HepG2 (cell line): ENCODE measurements at regions not wholly inside any gene's neighbourhood (a gene's known extent, or its start where the extent isn't known, plus 50 kb on each side); places are given as distances from the start of the nearest gene placed in this dataset.

Source experiments
- CAMTA2 ChIP-seq: sonication (generic); formaldehyde crosslinking; IDR thresholded peaks from 2 replicates; pipeline ENCODE4 v1.4.0; 2020; ENCODE audit warnings: mild to moderate bottlenecking, missing genetic modification reagents, borderline replicate concordance
- KLF13 ChIP-seq: sonication (generic); formaldehyde crosslinking; IDR thresholded peaks from 2 replicates; pipeline ENCODE4 v1.4.0; 2020; ENCODE audit warnings: mild to moderate bottlenecking, missing genetic modification reagents
- REPIN1 ChIP-seq: sonication (generic); formaldehyde crosslinking; IDR thresholded peaks from 2 replicates; pipeline ENCODE4 v1.8.0; 2022; ENCODE audit warnings: missing genetic modification reagents, low read depth, mild to moderate bottlenecking, borderline replicate concordance
- SP5 ChIP-seq: IDR thresholded peaks from 2 replicates; pipeline ENCODE4 v1.6.1; 2016; ENCODE audit warnings: low read depth, borderline replicate concordance
- U2AF1 ChIP-seq: fragments of 200-400 bp; formaldehyde crosslinking; optimal IDR thresholded peaks from 2 replicates; pipeline ENCODE3; 2017; ENCODE audit warnings: mild to moderate bottlenecking, low read depth, low read length
- ZBTB7B ChIP-seq: sonication (generic); formaldehyde crosslinking; IDR thresholded peaks from 2 replicates; pipeline ENCODE4 v1.4.0; 2020; ENCODE audit warnings: missing genetic modification reagents
- ZNF136 ChIP-seq: sonication (generic); formaldehyde crosslinking; IDR thresholded peaks from 2 replicates; pipeline ENCODE4 v1.8.1; 2022; ENCODE audit warnings: low read depth, mild to moderate bottlenecking, moderate library complexity, missing genetic modification reagents
- ZNF225 ChIP-seq: sonication (generic); formaldehyde crosslinking; IDR thresholded peaks from 2 replicates; pipeline ENCODE4 v1.4.0; 2020; ENCODE audit warnings: mild to moderate bottlenecking, missing genetic modification reagents
- ZNF264 ChIP-seq: sonication (generic); formaldehyde crosslinking; IDR thresholded peaks from 2 replicates; pipeline ENCODE4 v1.4.0; 2020; ENCODE audit warnings: missing genetic modification reagents
- ZNF430 ChIP-seq: sonication (generic); formaldehyde crosslinking; IDR thresholded peaks from 2 replicates; pipeline ENCODE4 v1.9.0; 2021; ENCODE audit warnings: mild to moderate bottlenecking, missing genetic modification reagents
- ZNF549 ChIP-seq: sonication (generic); formaldehyde crosslinking; IDR thresholded peaks from 2 replicates; pipeline ENCODE4 v1.5.0; 2020; ENCODE audit warnings: missing genetic modification reagents
- ZSCAN12 ChIP-seq: sonication (generic); formaldehyde crosslinking; IDR thresholded peaks from 2 replicates; pipeline ENCODE4 v1.9.0; 2021; ENCODE audit warnings: mild to moderate bottlenecking, missing genetic modification reagents
- ZSCAN31 ChIP-seq: sonication (generic); formaldehyde crosslinking; IDR thresholded peaks from 2 replicates; pipeline ENCODE4 v1.5.0; 2020; ENCODE audit warnings: low read depth, mild to moderate bottlenecking, missing genetic modification reagents
- TF ChIP-seq, protein P1 (sequence below): fragments of 450-650 bp; IDR thresholded peaks from 2 replicates; pipeline ENCODE4 v1.6.1; 2017; ENCODE audit warnings: mild to moderate bottlenecking
- TF ChIP-seq, protein P2 (sequence below): sonication (generic); formaldehyde crosslinking; IDR thresholded peaks from 2 replicates; pipeline ENCODE4 v1.8.1; 2022; ENCODE audit warnings: mild to moderate bottlenecking, missing genetic modification reagents
- TF ChIP-seq, protein P3 (sequence below): sonication (generic); formaldehyde crosslinking; IDR thresholded peaks from 2 replicates; pipeline ENCODE4 v1.4.0; 2020; ENCODE audit warnings: missing genetic modification reagents, borderline replicate concordance
- TF ChIP-seq, protein P4 (sequence below): sonication (generic); formaldehyde crosslinking; IDR thresholded peaks from 2 replicates; pipeline ENCODE4 v1.8.1; 2022; ENCODE audit warnings: low read depth, mild to moderate bottlenecking, missing genetic modification reagents

DNA sequence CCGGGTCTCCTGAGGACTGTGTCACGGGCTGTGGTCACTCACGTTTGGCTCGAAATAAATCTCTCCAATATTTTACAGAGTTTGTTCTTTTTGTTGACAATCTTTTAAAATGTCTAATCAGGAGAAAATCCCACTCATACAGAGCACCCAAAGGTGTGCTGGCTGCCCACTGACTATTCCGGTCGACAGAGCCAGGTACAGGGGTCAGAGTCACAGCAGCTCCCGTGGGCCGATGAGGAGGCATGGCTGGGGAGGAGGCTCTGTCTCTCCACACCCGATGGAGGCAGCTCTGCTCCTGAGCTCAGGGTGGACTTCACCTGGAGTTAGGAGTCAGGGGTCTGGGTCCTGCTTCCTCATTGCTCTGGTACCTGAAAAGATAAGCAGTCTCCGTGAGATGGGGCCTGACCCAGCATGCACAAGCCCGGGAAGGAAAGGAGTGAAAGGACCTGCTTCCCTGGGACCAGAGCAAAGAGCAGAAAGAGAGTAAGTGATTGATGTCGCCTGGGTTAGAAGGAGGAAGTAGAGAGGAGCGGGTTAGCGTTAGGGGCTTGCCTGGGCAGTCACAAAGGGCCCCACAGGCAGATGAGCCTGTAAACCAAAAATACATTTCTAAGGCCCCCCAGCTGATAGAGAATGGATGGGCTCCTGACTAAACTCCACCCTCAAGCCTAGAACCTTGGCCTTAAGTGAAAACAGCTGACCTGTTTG, 53.5 kb upstream of the UNC93A start (continued):
- TF ChIP-seq ZNF225 (0 out of 2 replicates have a peak, but pooled peaks have one; percentile 4), KLF13 (CRISPR knock-in tag) (no peak), ZSCAN31 (CRISPR knock-in tag) (no peak), CAMTA2 (CRISPR knock-in tag) (0 out of 2 replicates have a peak, but pooled peaks have one; percentile 18), U2AF1 (peak; percentile 12), SP5 (CRISPR knock-in tag) (no peak), ZNF136 (no peak), ZNF430 (CRISPR knock-in tag) (0 out of 2 replicates have a peak, but pooled peaks have one; percentile 32), ZNF549 (CRISPR knock-in tag) (no peak), ZBTB7B (CRISPR knock-in tag) (peak; percentile 38; the same call in 1 of the 2 replicates), REPIN1 (CRISPR knock-in tag) (no peak), ZNF264 (no peak), ZSCAN12 (CRISPR knock-in tag) (no peak)
- TF ChIP-seq, protein P1, sequence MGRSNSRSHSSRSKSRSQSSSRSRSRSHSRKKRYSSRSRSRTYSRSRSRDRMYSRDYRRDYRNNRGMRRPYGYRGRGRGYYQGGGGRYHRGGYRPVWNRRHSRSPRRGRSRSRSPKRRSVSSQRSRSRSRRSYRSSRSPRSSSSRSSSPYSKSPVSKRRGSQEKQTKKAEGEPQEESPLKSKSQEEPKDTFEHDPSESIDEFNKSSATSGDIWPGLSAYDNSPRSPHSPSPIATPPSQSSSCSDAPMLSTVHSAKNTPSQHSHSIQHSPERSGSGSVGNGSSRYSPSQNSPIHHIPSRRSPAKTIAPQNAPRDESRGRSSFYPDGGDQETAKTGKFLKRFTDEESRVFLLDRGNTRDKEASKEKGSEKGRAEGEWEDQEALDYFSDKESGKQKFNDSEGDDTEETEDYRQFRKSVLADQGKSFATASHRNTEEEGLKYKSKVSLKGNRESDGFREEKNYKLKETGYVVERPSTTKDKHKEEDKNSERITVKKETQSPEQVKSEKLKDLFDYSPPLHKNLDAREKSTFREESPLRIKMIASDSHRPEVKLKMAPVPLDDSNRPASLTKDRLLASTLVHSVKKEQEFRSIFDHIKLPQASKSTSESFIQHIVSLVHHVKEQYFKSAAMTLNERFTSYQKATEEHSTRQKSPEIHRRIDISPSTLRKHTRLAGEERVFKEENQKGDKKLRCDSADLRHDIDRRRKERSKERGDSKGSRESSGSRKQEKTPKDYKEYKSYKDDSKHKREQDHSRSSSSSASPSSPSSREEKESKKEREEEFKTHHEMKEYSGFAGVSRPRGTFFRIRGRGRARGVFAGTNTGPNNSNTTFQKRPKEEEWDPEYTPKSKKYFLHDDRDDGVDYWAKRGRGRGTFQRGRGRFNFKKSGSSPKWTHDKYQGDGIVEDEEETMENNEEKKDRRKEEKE = no peak
- TF ChIP-seq, protein P2, sequence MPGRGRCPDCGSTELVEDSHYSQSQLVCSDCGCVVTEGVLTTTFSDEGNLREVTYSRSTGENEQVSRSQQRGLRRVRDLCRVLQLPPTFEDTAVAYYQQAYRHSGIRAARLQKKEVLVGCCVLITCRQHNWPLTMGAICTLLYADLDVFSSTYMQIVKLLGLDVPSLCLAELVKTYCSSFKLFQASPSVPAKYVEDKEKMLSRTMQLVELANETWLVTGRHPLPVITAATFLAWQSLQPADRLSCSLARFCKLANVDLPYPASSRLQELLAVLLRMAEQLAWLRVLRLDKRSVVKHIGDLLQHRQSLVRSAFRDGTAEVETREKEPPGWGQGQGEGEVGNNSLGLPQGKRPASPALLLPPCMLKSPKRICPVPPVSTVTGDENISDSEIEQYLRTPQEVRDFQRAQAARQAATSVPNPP = 0 out of 2 replicates have a peak, but pooled peaks have one; percentile 10
- TF ChIP-seq, protein P3, sequence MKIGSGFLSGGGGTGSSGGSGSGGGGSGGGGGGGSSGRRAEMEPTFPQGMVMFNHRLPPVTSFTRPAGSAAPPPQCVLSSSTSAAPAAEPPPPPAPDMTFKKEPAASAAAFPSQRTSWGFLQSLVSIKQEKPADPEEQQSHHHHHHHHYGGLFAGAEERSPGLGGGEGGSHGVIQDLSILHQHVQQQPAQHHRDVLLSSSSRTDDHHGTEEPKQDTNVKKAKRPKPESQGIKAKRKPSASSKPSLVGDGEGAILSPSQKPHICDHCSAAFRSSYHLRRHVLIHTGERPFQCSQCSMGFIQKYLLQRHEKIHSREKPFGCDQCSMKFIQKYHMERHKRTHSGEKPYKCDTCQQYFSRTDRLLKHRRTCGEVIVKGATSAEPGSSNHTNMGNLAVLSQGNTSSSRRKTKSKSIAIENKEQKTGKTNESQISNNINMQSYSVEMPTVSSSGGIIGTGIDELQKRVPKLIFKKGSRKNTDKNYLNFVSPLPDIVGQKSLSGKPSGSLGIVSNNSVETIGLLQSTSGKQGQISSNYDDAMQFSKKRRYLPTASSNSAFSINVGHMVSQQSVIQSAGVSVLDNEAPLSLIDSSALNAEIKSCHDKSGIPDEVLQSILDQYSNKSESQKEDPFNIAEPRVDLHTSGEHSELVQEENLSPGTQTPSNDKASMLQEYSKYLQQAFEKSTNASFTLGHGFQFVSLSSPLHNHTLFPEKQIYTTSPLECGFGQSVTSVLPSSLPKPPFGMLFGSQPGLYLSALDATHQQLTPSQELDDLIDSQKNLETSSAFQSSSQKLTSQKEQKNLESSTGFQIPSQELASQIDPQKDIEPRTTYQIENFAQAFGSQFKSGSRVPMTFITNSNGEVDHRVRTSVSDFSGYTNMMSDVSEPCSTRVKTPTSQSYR (CRISPR knock-in tag) = no peak
- TF ChIP-seq, protein P4, sequence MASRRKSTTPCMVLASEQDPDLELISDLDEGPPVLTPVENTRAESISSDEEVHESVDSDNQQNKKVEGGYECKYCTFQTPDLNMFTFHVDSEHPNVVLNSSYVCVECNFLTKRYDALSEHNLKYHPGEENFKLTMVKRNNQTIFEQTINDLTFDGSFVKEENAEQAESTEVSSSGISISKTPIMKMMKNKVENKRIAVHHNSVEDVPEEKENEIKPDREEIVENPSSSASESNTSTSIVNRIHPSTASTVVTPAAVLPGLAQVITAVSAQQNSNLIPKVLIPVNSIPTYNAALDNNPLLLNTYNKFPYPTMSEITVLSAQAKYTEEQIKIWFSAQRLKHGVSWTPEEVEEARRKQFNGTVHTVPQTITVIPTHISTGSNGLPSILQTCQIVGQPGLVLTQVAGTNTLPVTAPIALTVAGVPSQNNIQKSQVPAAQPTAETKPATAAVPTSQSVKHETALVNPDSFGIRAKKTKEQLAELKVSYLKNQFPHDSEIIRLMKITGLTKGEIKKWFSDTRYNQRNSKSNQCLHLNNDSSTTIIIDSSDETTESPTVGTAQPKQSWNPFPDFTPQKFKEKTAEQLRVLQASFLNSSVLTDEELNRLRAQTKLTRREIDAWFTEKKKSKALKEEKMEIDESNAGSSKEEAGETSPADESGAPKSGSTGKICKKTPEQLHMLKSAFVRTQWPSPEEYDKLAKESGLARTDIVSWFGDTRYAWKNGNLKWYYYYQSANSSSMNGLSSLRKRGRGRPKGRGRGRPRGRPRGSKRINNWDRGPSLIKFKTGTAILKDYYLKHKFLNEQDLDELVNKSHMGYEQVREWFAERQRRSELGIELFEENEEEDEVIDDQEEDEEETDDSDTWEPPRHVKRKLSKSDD (CRISPR knock-in tag) = no peak
